Stimulated activated CD8-positive, alpha-beta memory T cell treated with anti-CD3 and anti-CD28 coated beads, Interleukin-15, amount 100 ng/mL, for 48 hours (primary cell): ENCODE measurements at regions not wholly inside any gene's neighbourhood (a gene's known extent, or its start where the extent isn't known, plus 50 kb on each side); places are given as distances from the start of the nearest gene placed in this dataset.

Experiments used
- DNase-seq, 2 donors: peaks; one replicate each; pipeline ENCODE4 v3.0.0-alpha.2; 2020; ENCODE audit warnings: low read depth in 2 of 2

DNA sequence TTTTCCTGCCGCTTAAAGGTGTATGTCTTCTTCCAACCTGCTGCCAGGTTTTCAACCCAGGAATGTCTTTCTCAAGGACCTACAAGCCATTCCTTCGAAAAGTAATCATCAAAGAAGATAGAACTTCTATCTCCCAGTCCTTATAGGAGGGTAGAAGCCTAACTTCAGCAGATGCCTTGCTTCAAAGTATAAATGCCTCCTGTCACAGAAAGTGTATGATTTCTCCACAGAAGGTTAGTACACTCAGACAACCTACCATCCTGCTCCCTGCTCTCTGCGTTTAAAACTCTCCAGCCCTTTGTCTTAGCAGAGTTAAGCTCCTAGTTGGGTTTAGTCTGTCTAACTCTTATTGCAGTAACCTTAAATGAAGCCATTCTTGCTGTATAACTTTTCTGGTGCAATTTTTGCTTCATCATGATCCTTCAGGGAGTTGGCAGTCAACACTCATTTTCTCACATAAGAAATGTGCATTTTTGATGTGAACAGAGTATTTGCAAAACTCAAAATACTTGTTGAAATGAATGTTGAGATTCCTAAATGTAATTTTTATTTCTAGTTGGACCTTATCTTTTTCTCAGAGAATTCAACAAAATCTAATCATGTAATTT, 737.5 kb downstream of the LIG4 start:
- no peak for DNase-seq

- no peak for DNase-seq
Observed at GRCh38 chr13:107475753-107476453, 739.4 kb downstream of the LIG4 start.

DNA sequence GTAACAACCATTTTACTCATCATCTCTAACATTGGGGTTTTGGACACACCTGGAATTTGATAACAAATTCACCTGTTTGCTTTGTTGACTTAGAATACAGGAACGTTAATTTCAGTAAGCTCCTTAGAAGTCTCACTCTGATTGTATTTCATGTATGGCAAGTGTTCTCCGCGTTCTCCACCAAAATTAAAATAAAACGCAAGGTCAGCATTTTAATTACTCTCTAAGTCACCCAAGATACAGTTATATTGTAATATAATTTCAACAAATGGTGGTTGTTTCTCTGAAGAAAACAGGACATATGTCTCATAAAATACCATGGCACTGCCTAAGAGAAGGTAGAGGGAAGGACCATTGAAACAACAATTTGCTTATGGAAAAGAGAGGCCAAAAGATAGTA, 742.1 kb downstream of the LIG4 start:
- DNase-seq: no peak

DNA sequence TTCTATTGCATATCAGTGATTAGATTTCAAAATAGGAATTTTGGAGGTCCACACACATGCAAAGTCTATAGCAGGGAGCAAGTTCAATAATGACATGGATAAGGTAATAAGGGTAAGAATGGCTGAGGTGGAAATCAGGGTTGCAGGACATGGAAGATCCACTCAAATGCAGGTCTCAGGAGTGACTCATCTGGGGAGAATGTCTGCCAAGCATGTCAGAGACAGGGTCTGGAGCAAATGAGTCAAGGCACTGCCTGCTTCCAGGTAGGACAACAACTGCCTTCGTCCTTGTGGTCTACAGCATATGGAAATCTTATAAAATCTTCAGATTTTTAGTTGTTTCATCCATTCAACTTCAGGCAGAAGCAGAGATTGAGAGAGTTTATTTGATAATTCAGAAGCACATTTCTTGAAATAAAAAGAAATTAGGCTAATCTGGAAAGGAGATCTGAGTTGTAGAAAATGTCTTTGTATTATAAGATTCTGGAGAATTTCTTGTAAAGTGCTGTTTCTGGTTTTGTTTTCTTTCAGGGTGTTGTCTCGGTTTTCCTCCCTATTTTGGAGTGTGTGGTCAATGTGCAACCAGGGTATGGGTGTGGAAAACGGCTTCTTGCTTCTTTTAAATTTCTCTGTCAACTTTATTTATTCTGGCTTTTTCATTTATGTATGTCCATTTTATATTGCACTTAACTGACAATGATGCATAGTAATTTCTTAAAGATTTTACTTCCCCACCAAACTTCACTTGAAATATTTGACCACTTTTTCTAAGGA, 748.8 kb downstream of the LIG4 start:
- no peak for DNase-seq

- no peak for DNase-seq
Observed at GRCh38 chr13:107462501-107462900, 752.8 kb downstream of the LIG4 start.

- DNase-seq: no peak
Observed at GRCh38 chr13:107461751-107462150, 753.6 kb downstream of the LIG4 start.

DNA sequence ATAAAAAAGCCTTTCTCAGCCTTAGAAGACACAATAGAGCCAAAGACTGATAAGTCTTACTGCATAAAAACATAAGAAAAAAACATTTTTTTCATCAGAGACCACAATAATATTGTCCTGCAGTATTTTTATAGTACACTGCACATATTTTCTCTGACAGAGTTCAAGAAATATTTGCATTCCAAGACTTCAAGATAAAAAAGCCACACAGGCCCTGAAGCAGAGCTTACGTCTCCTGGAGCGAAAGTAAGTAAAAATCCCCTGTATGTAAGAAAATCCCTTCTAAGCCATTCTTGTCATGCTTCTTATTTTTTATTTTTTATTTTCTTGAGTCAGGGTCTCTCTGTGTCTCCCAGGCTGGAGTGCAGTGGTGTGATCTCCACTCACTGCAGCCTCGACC, 755.9 kb downstream of the LIG4 start:
- no peak for DNase-seq

- DNase-seq: no peak
Observed at GRCh38 chr13:107458269-107458668, 757.1 kb downstream of the LIG4 start.

DNA sequence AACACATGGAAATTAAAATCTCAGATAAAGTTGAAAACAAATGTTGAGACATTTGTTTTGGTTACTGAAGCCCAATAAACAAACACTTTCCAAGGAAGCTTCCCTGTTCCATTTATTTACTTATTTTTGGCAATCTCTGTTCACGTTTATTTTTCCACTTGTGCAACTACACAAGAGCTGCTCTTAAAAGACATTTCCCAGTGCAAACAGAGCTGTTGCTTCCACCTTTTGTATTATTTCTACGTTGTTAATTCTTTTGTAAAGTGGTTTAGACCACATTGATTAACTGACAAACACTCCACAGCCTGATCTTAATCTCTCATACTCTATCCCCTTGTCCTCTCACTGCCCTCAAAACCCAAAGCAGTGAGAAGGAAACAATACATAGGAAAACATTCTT, 757.6 kb downstream of the LIG4 start:
- DNase-seq: no peak

DNA sequence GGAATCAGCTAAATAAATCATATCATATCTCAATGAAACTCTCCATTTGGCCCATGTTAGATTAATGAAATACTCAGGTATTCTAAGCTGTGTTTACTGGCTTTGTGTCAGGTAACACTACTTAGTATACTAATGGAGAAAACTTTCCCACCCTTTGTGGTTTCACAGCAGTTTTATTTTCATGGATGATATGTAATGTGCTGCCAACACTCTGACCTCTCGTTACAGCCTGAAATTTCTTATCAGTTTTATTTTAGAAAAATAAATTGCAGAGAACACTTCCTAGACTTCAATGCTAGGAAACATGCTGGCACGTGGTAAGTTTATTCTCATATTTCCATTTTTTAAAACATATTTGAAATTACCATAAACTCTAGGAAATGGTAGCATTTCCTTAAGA, 758.9 kb downstream of the LIG4 start:
- no peak for DNase-seq

DNA sequence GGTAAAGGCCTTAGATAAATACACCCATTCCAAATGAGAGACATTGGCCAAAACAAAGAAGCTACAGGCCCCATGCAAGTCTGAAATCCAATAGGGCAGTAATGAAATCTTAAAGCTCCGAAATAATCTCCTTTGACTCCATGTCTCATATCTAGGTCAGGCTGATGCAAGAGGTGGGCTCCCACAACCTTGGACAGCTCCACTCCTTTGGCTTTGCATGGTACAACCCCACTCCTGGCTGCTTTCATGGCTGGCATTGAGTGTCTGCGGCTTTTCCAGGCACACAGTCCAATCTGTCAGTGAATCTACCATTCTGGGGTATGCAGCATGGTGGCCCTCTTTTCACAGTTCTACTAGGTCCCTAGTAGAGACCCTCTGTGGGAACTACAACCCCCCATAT, 762.5 kb downstream of the LIG4 start:
- no peak for DNase-seq

- DNase-seq: no peak
Observed at GRCh38 chr13:107450931-107451330, 764.4 kb downstream of the LIG4 start.

DNA sequence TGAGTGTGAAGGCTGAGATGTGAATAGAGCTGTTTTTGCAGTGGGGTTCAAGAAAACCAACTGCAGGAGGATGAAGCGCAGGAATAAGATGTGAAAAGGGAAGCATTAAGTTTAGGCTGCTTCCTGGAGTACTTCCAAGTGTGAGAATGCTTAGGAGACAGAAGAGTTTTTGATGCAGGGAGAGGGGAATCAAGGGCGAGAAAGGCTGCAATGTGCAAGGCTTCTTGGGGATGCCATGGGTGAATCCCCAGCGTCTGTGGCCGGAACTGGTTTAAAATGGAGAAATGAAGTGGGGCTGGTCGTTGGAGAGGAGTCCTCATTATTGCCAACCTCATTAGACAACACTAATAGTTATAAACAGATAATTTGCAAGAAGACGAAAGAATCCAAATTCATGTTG, 764.9 kb downstream of the LIG4 start:
- no peak for DNase-seq

DNA sequence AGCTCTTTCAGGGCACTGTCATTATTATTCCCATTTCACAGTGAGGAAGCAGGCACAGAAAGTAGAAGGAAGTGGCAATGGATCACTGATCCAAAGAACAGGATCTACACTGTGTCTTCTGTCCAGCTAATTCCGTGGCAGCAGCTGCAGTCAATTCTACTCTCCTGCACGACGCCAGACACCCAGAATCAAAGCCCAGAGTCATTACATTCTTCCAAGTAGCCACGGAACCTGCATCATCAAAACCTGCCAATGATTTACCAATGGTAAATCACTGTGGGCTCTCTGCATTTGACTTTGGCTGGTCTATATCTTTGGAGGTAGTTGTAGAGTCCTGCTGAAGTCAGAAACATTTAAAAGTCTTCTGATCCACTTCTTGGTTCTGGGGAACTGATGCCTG, 767.7 kb downstream of the LIG4 start:
- no peak for DNase-seq

DNA sequence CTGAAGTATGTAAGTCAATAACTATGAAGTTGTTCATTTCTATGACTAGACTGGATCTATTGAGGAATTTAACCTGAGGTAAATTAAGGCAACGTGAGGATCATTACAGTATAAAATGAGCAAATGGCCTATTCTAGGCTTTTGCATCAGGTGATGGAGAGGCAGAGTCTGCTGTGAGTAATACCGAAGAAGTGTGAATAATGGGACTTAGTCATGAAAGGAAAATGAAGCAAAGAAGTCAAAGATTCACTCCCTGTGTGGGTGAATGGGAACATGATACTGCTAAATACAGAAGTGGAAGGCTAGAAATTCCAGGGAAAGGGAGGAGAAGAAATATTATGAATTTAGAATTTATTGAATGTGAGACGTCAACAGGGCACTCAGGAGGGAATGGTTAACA, 774.1 kb downstream of the LIG4 start:
- no peak for DNase-seq

GRCh38 chr13:107438251-107438650, 777.1 kb downstream of the LIG4 start:
- DNase-seq: no peak

- DNase-seq: no peak
Observed at GRCh38 chr13:107434347-107434746, 781.0 kb downstream of the LIG4 start.

DNA sequence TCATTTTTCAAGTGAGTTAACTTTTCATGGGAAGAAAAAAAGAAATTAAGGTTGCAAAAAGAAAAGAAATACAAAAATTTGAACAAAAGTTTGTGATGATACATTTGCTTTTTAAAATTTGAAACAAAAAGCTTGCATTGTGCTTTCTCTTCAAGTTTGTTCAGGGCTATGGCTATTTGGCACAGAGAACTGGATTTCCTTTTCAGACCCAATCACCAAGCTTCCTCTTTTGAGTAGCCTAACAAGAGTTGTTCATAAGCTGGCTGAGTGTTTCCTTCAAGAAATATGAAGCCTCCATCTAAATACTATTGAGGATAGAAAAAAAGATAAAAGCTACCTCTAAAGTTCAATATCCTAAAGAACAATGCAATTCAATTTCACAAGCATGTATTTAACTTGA, 787.8 kb downstream of the LIG4 start:
- DNase-seq: no peak

DNA sequence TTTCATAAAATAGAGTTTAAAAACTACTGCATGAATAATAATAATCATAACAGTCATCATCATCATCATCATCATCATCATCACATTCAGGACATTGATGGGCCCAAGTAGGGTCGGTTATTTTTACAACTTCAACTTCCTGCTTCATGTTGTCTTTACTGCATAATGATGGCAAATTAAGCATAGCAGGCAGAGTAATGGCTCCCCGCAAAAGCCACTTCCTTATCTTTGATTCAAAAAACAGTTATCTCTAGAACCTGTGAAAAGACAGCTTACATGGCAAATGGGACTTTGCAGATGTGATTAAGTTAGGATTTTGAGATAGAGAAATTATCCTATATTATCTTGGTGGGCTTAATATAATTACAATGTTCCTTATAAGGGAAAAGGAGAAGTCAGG, 792.9 kb downstream of the LIG4 start:
- no peak for DNase-seq

- no peak for DNase-seq
Observed at GRCh38 chr13:107421951-107422350, 793.4 kb downstream of the LIG4 start.

DNA sequence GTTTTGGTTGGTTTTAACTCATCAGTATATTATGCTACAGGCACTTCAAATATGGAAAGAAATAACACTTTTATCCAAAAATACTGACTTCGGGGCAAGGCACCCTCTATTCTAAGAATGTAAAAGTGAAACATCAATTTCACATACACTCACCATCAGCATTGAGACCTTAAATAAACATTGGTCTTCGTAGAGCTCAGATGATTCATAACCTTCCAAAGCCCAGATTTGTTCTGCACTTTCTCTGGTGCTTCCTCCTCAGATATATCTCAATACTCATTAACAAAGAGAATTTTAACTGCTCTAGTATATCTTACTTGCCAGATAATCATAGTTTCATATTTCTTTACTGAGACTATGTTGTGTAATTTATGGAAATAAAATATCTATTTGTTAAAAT, 794.3 kb downstream of the LIG4 start:
- no peak for DNase-seq

- DNase-seq: no peak
Observed at GRCh38 chr13:107413005-107413404, 802.3 kb downstream of the LIG4 start.

DNA sequence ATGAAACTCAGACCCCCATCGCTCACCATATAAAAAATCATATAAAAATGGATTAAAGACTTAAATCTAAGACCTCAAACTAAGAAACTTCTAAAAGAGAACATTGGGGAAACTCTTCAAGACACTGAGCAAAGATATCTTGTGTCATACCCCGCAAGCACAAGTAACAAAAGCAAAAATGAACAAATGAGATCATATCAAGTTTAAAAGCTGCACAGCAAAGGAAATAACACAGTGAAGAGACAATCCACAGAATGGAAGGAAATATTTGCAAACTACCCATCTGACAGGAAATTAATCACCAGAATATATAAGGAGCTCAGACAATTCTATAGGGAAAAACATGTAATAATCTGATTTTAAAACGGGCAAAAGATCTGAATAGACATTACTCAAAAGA, 808.3 kb downstream of the LIG4 start:
- DNase-seq: no peak
